Neuronal stem cell (in vitro differentiated cells): ENCODE measurements at regions not wholly inside any gene's neighbourhood (a gene's known extent, or its start where the extent isn't known, plus 50 kb on each side); places are given as distances from the start of the nearest gene placed in this dataset.

ENCODE experiments used
- DNase-seq: peaks from one replicate; pipeline ENCODE4 v3.0.0-alpha.2; 2013; ENCODE audit warnings: low spot score
- H2AFZ ChIP-seq: one replicate; pipeline ENCODE4 v1.6.1; 2013; ENCODE audit warnings: mild to moderate bottlenecking, low read length, inconsistent platforms
- H2AK5ac ChIP-seq: 2 replicates; pipeline ENCODE4 v1.6.1; 2013; ENCODE audit warnings: low read depth, mild to moderate bottlenecking, inconsistent platforms, low read length, moderate library complexity, mixed read lengths
- H2BK120ac ChIP-seq: 2 replicates; pipeline ENCODE4 v1.6.1; 2013; ENCODE audit warnings: low read depth, mild to moderate bottlenecking, inconsistent platforms, low read length, moderate library complexity, mixed read lengths
- H2BK12ac ChIP-seq: one replicate; pipeline ENCODE4 v1.6.1; 2013; ENCODE audit warnings: low read length, inconsistent platforms
- H2BK15ac ChIP-seq: 2 replicates; pipeline ENCODE4 v1.6.1; 2013; ENCODE audit warnings: mild to moderate bottlenecking, low read length, inconsistent platforms, mixed read lengths
- H2BK5ac ChIP-seq: one replicate; pipeline ENCODE4 v1.6.1; 2013; ENCODE audit warnings: inconsistent platforms, mild to moderate bottlenecking, low read length, moderate library complexity
- H3K14ac ChIP-seq: one replicate; pipeline ENCODE4 v1.6.1; 2013; ENCODE audit warnings: low read length, inconsistent platforms
- H3K18ac ChIP-seq: 2 replicates; pipeline ENCODE4 v1.6.1; 2013; ENCODE audit warnings: low read length, inconsistent platforms
- H3K23ac ChIP-seq: 2 replicates; pipeline ENCODE4 v1.6.1; 2013; ENCODE audit warnings: low read depth, mild to moderate bottlenecking, mixed read lengths, low read length, inconsistent platforms; ENCODE audit not compliant: poor library complexity
- H3K27ac ChIP-seq: replicated peaks from 3 replicates; pipeline ENCODE4 v1.5.1; 2013; ENCODE audit warnings: low read length, inconsistent platforms
- H3K27me3 ChIP-seq, 3 experiments: 2 replicates each; pipeline ENCODE4 v1.6.1; 2013; ENCODE audit warnings: low read length in 3 of 3, mild to moderate bottlenecking in 2 of 3, inconsistent platforms in 1 of 3, low read depth in 1 of 3, mixed read lengths in 1 of 3, moderate library complexity in 1 of 3; ENCODE audit not compliant: control insufficient read depth in 3 of 3, insufficient read depth in 3 of 3
- H3K36me3 ChIP-seq, 2 donors: replicated peaks in 1 of 2; 2 replicates each; pipeline ENCODE4 v1.6.1; 2013; ENCODE audit warnings: low read length in 2 of 2; ENCODE audit not compliant: control insufficient read depth in 2 of 2, insufficient read depth in 2 of 2
- H3K4ac ChIP-seq: 2 replicates; pipeline ENCODE4 v1.6.1; 2013; ENCODE audit warnings: inconsistent platforms, mild to moderate bottlenecking, low read length, moderate library complexity
- H3K4me1 ChIP-seq, 2 donors: 1 replicate in 1 of 2; 2 replicates in 1 of 2; pipeline ENCODE4 v1.6.1; 2013; ENCODE audit warnings: low read length in 2 of 2, low read depth in 1 of 2; ENCODE audit not compliant: control insufficient read depth in 2 of 2, insufficient read depth in 1 of 2
- H3K4me2 ChIP-seq: one replicate; pipeline ENCODE4 v1.6.1; 2013; ENCODE audit warnings: mild to moderate bottlenecking, low read length, inconsistent platforms; ENCODE audit not compliant: insufficient read depth, poor library complexity, severe bottlenecking
- H3K4me3 ChIP-seq, 2 donors: 2 replicates each; pipeline ENCODE4 v1.5.1; 2013; ENCODE audit warnings: low read length in 2 of 2, mild to moderate bottlenecking in 2 of 2, inconsistent platforms in 1 of 2, moderate library complexity in 1 of 2
- H3K79me1 ChIP-seq: one replicate; pipeline ENCODE4 v1.6.1; 2013; ENCODE audit warnings: low read depth, mild to moderate bottlenecking, inconsistent platforms, low read length, moderate library complexity
- H3K9ac ChIP-seq: one replicate; pipeline ENCODE4 v1.6.1; 2013; ENCODE audit warnings: mild to moderate bottlenecking, low read depth, low read length, inconsistent platforms; ENCODE audit not compliant: poor library complexity
- H3K9me3 ChIP-seq, 2 donors: replicated peaks in 1 of 2; 2 replicates each; pipeline versions ENCODE3 to v1.6.1; 2013; ENCODE audit warnings: low read length in 2 of 2, mild to moderate bottlenecking in 2 of 2, inconsistent platforms in 1 of 2, low read depth in 1 of 2, mixed read lengths in 1 of 2, moderate library complexity in 1 of 2; ENCODE audit not compliant: control insufficient read depth in 2 of 2, insufficient read depth in 1 of 2
- H4K8ac ChIP-seq: one replicate; pipeline ENCODE4 v1.6.1; 2013; ENCODE audit warnings: low read depth, mild to moderate bottlenecking, inconsistent platforms, low read length, moderate library complexity
- H4K91ac ChIP-seq: one replicate; pipeline ENCODE4 v1.6.1; 2013; ENCODE audit warnings: low read length, low read depth, mild to moderate bottlenecking, inconsistent platforms; ENCODE audit not compliant: poor library complexity
- WGBS, 2 donors: extraction: QIAGEN DNeasy Blood & Tissue Kit; methylation state at CpG; one replicate each; pipeline ENCODE4 v1.1.7; 2013; ENCODE audit warnings: missing lambda C conversion rate in 2 of 2, mixed read lengths in 1 of 2; ENCODE audit not compliant: insufficient read length in 2 of 2, insufficient replicate concordance in 1 of 2; ENCODE audit errors: extremely low coverage in 2 of 2; 5-methylcytosine and 5-hydroxymethylcytosine counted together

- H3K27ac ChIP-seq = no peak overlapping the region
- WGBS, 2 donors = no CpG with 5 or more reads among the region's 6 CpGs
- H3K14ac ChIP-seq = no peak overlapping the region
- H3K27me3 ChIP-seq = no peaks in the 10 kb centered on the region
- no peak overlapping the region for H2BK5ac ChIP-seq
- H3K36me3 ChIP-seq = no peaks in the 10 kb centered on the region
- H3K4ac ChIP-seq = no peak overlapping the region
- H2BK12ac ChIP-seq = no peak overlapping the region
- no peak for DNase-seq
- H3K4me2 ChIP-seq = no peak overlapping the region
- no peak overlapping the region for H2BK15ac ChIP-seq
- H3K4me1 ChIP-seq = peaks cover 0 to 6% of the 10 kb centered on the region in 2 donors
- no peak overlapping the region for H3K23ac ChIP-seq
- H2AK5ac ChIP-seq = no peak overlapping the region
- no peak overlapping the region for H2AFZ ChIP-seq
- no peaks in the 10 kb centered on the region for H3K79me1 ChIP-seq
- no peak overlapping the region for H4K8ac ChIP-seq
- H3K18ac ChIP-seq = no peak overlapping the region
- no peaks in the 10 kb centered on the region for H3K9me3 ChIP-seq
- no peak overlapping the region for H3K9ac ChIP-seq
- no peak overlapping the region for H2BK120ac ChIP-seq
- H4K91ac ChIP-seq = no peak overlapping the region
- no peak overlapping the region for H3K4me3 ChIP-seq
Observed at GRCh38 chr2:59180111-59180510, 939.0 kb upstream of the FANCL start.

- no peak overlapping the region for H4K91ac ChIP-seq
- H4K8ac ChIP-seq = no peak overlapping the region
- no peaks in the 10 kb centered on the region for H3K27me3 ChIP-seq
- no peak overlapping the region for H3K4ac ChIP-seq
- H3K79me1 ChIP-seq = no peaks in the 10 kb centered on the region
- H2BK120ac ChIP-seq = no peak overlapping the region
- H3K14ac ChIP-seq = no peak overlapping the region
- no peak for DNase-seq
- no peak overlapping the region for H3K18ac ChIP-seq
- H3K9ac ChIP-seq = no peak overlapping the region
- H3K36me3 ChIP-seq = no peaks in the 10 kb centered on the region
- no peaks in the 10 kb centered on the region for H3K9me3 ChIP-seq
- H3K4me2 ChIP-seq = no peak overlapping the region
- H2AFZ ChIP-seq = no peak overlapping the region
- no peak overlapping the region for H3K4me3 ChIP-seq
- H2BK5ac ChIP-seq = no peak overlapping the region
- H3K27ac ChIP-seq = no peak overlapping the region
- no peak overlapping the region for H3K23ac ChIP-seq
- H2BK12ac ChIP-seq = no peak overlapping the region
- H3K4me1 ChIP-seq = peaks cover 0 to 6% of the 10 kb centered on the region in 2 donors
- no peak overlapping the region for H2AK5ac ChIP-seq
- no peak overlapping the region for H2BK15ac ChIP-seq
- WGBS, 2 donors = no CpG with 5 or more reads among the region's 2 CpGs
Observed at GRCh38 chr2:59177748-59178147, 936.6 kb upstream of the FANCL start.

GRCh38 chr2:59176737-59177136 is 935.6 kb upstream of the FANCL start:
- Histone ChIP-seq H3K4me2 (no peak overlapping the region), H3K79me1 (no peaks in the 10 kb centered on the region), H3K18ac (no peak overlapping the region), H3K4ac (no peak overlapping the region), H3K27me3 (no peaks in the 10 kb centered on the region), H2BK120ac (no peak overlapping the region), H3K4me1 (peaks cover 0 to 6% of the 10 kb centered on the region in 2 donors), H3K4me3 (no peak overlapping the region), H3K27ac (no peak overlapping the region), H4K8ac (no peak overlapping the region), H2AK5ac (no peak overlapping the region), H4K91ac (no peak overlapping the region), H3K36me3 (no peaks in the 10 kb centered on the region), H2BK5ac (no peak overlapping the region), H2BK15ac (no peak overlapping the region), H3K23ac (no peak overlapping the region), H3K9me3 (no peaks in the 10 kb centered on the region), H2AFZ (no peak overlapping the region), H3K14ac (no peak overlapping the region), H2BK12ac (no peak overlapping the region), H3K9ac (no peak overlapping the region)
- no peak for DNase-seq

GRCh38 chr2:59174536-59175243 is 933.6 kb upstream of the FANCL start:
- no peak overlapping the region for H3K18ac ChIP-seq
- H2BK15ac ChIP-seq = no peak overlapping the region
- H3K4ac ChIP-seq = no peak overlapping the region
- no peak overlapping the region for H2BK5ac ChIP-seq
- no CpG with 5 or more reads among the region's 13 CpGs for WGBS, 2 donors
- no peaks in the 10 kb centered on the region for H3K36me3 ChIP-seq
- H3K4me1 ChIP-seq = peaks cover 0 to 6% of the 10 kb centered on the region in 2 donors
- H3K27ac ChIP-seq = peak overlapping the region; percentile 34
- no peak overlapping the region for H3K14ac ChIP-seq
- H3K9me3 ChIP-seq = no peaks in the 10 kb centered on the region
- no peak overlapping the region for H3K9ac ChIP-seq
- peak overlapping the region in 1 of 2 donors; percentile 36 for H3K4me3 ChIP-seq
- no peak overlapping the region for H4K8ac ChIP-seq
- no peak overlapping the region for H4K91ac ChIP-seq
- H3K23ac ChIP-seq = no peak overlapping the region
- no peaks in the 10 kb centered on the region for H3K27me3 ChIP-seq
- no peak overlapping the region for H2AK5ac ChIP-seq
- H2BK120ac ChIP-seq = no peak overlapping the region
- H3K79me1 ChIP-seq = no peaks in the 10 kb centered on the region
- H3K4me2 ChIP-seq = no peak overlapping the region
- no peak overlapping the region for H2BK12ac ChIP-seq
- no peak for DNase-seq
- H2AFZ ChIP-seq = no peak overlapping the region
